Nephron (organoid): ENCODE measurements at regions not wholly inside any gene's neighbourhood (a gene's known extent, or its start where the extent isn't known, plus 50 kb on each side); places are given as distances from the start of the nearest gene placed in this dataset.
A peak's percentile ranks its signal among the peaks of the same experiment; 100 is the strongest.

Experiments used
- H3K27ac Mint-ChIP-seq, 3 experiments: 2 replicates each; pipeline ENCODE4 v1.8.0; 2020; ENCODE audit warnings: mixed read lengths in 3 of 3, mild to moderate bottlenecking in 2 of 3, moderate library complexity in 1 of 3
- H3K27me3 Mint-ChIP-seq: 2 replicates; pipeline ENCODE4 v1.8.0; 2021; ENCODE audit warnings: low read depth, mild to moderate bottlenecking, moderate library complexity, mixed read lengths
- H3K36me3 Mint-ChIP-seq: 2 replicates; pipeline ENCODE4 v1.8.0; 2020; ENCODE audit warnings: low read depth, mixed read lengths
- H3K4me1 Mint-ChIP-seq: 2 replicates; pipeline ENCODE4 v1.8.0; 2020; ENCODE audit warnings: mixed read lengths
- H3K4me3 Mint-ChIP-seq, 3 experiments: 2 replicates each; pipeline ENCODE4 v1.8.0; 2020; ENCODE audit warnings: mild to moderate bottlenecking in 3 of 3, mixed read lengths in 3 of 3, moderate library complexity in 2 of 3
- H3K9me3 Mint-ChIP-seq: 2 replicates; pipeline ENCODE4 v1.8.0; 2020; ENCODE audit warnings: mixed read lengths
- TF ChIP-seq, protein P1 (sequence below), 3 experiments: fragments of 200-600 bp; sonication (generic); IDR thresholded peaks; one replicate each; pipeline ENCODE4 v1.5.0; 2021; ENCODE audit warnings: antibody characterized with exemption in 3 of 3; ENCODE audit not compliant: unreplicated experiment in 3 of 3

DNA sequence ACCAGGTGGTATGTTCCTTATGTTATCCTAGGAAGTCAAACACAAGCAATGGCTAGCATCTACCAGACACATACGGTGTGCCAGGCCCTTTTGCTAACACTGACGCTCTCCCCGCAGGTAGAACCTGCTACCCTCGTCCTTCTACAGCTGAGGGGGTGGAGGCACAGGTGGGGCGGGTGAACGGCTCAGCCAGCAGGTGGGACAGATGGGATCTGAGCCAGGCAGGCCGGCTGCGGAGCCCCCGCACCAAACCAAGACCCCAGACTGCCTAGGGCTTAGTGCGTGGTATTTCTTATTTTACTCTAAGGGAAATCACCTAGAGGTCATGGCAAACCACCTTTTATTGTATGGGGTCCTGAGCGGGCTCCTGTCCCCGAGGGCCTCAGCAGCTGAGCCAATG is 53.9 kb upstream of the PCSK6 start:
- TF ChIP-seq, protein P1, sequence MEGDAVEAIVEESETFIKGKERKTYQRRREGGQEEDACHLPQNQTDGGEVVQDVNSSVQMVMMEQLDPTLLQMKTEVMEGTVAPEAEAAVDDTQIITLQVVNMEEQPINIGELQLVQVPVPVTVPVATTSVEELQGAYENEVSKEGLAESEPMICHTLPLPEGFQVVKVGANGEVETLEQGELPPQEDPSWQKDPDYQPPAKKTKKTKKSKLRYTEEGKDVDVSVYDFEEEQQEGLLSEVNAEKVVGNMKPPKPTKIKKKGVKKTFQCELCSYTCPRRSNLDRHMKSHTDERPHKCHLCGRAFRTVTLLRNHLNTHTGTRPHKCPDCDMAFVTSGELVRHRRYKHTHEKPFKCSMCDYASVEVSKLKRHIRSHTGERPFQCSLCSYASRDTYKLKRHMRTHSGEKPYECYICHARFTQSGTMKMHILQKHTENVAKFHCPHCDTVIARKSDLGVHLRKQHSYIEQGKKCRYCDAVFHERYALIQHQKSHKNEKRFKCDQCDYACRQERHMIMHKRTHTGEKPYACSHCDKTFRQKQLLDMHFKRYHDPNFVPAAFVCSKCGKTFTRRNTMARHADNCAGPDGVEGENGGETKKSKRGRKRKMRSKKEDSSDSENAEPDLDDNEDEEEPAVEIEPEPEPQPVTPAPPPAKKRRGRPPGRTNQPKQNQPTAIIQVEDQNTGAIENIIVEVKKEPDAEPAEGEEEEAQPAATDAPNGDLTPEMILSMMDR (IDR thresholded peaks at IDR 0.05; ENCODE audit: unreplicated experiment in 3 of 3), result no peak
- H3K4me1 Mint-ChIP-seq, result peaks cover 6% of the 10 kb centered on the region
- H3K9me3 Mint-ChIP-seq, result peaks cover 9% of the 10 kb centered on the region
- peaks cover 7% of the 10 kb centered on the region for H3K27me3 Mint-ChIP-seq
- H3K27ac Mint-ChIP-seq, result peak overlapping the region in 1 of 3 experiments; percentile 50
- no peak overlapping the region for H3K4me3 Mint-ChIP-seq
- H3K36me3 Mint-ChIP-seq, result no peaks in the 10 kb centered on the region

DNA sequence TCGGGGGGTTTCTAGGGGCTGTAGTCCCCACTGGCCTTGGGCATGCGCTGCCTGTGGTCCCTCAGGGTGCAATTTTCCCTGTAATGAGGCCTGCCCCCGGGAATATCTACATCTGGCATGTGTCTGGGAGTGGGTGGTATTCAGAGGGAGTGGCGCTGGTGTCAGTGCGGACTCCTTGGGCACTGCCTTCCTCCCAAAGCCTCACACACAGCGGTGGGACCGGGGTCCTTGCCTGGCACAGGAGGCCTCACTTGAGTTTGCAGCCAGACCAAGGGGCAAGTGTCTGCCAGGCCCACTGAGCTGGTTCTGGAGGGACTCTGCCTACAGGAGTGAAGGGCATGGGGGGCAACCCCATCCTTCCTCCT is 53.5 kb upstream of the PCSK6 start:
- Mint-ChIP-seq H3K27me3 (peaks cover 7% of the 10 kb centered on the region), H3K4me3 (no peak overlapping the region), H3K36me3 (no peaks in the 10 kb centered on the region), H3K4me1 (peaks cover 7% of the 10 kb centered on the region), H3K9me3 (peaks cover 7% of the 10 kb centered on the region), H3K27ac (peak overlapping the region in 1 of 3 experiments; percentile 50)
- TF ChIP-seq, protein P1 (IDR thresholded peaks at IDR 0.05; ENCODE audit: unreplicated experiment in 3 of 3), result no peak

DNA sequence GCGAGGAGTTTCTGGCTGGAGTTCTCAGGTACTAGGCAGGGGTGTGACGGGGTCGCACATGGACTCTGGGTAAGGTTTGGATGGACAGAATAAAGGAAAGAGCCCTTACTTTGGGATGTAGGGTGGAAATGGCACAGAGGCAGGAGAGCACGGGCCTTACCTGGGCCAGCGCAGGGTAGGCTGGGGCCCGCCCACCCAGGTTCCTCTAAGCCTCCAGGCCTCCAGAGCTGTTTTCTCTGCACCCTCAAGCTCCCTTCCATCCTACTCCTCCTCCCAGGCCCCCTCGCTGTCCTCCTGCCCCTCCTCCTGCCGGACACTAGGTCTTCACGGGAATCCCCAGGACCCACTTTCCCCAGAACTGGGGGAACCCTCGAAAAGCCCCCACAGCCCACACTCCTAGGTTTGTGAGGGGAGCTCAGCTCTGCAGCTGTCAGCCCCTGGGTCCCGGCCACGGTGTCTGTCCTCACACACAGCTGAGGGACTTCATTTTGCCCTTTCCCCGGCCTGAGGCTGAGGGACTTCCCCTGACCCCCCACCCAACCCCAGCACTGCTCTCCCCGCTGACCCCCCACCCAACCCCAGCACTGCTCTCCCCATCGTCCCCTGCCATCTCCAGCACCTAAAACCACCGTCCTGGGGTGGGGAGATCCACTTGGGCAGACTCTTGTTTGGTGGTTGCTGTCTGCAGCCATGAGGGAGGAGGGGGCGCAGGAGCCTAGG is 53.0 kb upstream of the PCSK6 start:
- Mint-ChIP-seq H3K36me3 (no peaks in the 10 kb centered on the region), H3K27ac (no peak overlapping the region), H3K4me1 (peaks cover 13% of the 10 kb centered on the region), H3K4me3 (no peak overlapping the region), H3K9me3 (peaks cover 4% of the 10 kb centered on the region), H3K27me3 (peaks cover 7% of the 10 kb centered on the region)
- TF ChIP-seq, protein P1 (IDR thresholded peaks at IDR 0.05; ENCODE audit: unreplicated experiment in 3 of 3), result no peak

DNA sequence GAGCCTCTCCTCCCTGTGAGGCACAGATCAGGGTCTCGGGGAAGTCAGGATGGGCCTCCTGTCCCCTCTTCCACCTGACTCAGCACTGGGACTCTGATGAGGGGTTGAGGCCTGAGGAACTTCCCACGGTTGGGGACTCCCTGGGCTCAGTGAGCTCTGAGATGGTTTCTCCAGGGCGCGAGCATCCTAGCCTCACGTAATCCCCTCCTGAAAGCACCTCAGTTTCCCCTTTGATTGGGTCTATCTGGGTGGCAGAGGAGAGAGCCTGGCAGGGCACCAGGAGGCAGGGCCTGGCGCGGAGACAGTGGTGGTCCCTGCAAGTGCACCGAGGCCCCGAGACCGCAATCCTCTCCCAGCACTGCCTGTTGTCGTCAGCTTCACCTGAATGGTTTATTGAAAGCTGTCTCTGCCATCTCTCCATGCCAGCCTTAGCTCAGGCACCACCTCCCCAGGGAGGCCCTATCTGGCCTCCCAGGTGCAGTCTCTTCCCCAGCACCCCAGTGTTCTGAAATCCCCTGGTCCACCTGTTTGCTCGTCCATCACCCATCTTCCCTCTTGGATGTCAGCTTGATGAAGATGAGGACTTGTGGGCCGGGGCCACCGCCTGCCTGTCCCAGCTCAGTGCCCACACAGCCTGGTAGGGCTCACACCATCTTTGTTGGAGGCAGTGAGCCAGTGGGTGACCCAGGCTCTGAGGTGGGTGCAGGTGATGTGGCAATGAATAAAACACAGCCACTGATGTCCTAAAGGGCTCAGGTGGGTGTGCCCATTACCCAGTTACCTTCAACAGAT is 52.2 kb upstream of the PCSK6 start:
- TF ChIP-seq, protein P1 (IDR thresholded peaks at IDR 0.05; ENCODE audit: unreplicated experiment in 3 of 3), result no peak
- Mint-ChIP-seq H3K27ac (no peak overlapping the region), H3K4me1 (peaks cover 16% of the 10 kb centered on the region), H3K9me3 (peaks cover 4% of the 10 kb centered on the region), H3K4me3 (no peak overlapping the region), H3K36me3 (no peaks in the 10 kb centered on the region), H3K27me3 (peaks cover 7% of the 10 kb centered on the region)

DNA sequence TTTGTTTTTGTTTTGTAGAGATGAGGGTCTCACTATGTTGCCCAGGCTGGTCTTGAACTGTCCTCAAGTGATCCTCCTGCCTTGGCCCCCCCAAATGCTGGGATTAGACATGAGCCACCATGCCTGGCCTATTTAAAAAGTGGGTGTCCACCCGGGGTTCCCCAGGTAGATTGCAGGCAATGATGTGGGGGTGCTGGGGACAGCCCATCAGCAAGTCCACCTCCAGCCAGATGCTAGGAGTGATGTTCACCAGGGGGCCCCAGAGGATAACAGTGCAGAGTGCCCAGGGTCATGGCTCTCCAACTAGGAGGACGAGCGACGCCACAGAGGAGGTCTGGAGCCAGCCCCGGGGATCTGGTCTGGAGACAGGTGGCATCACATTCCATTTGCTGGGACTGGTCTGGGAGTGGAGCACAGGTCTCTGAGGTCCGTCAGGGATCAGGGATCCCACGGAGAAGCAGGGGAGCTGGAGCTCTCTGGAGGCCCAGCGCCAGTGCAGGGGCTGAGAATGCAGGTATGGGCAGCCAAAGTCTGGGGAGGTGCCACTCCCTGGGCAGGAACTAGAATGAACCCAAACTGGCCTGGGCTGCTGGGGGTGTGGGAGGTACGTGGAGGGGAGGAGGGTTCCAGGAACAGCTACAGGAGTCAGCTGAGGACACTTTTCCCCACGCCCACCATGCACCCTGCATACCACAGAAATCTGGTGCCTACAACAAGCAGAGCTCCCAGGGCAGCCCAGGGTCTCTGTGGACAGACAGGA is 51.2 kb upstream of the PCSK6 start:
- H3K27ac Mint-ChIP-seq, result no peak overlapping the region
- H3K9me3 Mint-ChIP-seq, result no peaks in the 10 kb centered on the region
- peaks cover 3% of the 10 kb centered on the region for H3K27me3 Mint-ChIP-seq
- peaks cover 20% of the 10 kb centered on the region for H3K4me1 Mint-ChIP-seq
- H3K4me3 Mint-ChIP-seq, result no peak overlapping the region
- no peaks in the 10 kb centered on the region for H3K36me3 Mint-ChIP-seq
- TF ChIP-seq, protein P1 (IDR thresholded peaks at IDR 0.05; ENCODE audit: unreplicated experiment in 3 of 3), result no peak
